SHP77 (cell line): ENCODE measurements at regions not wholly inside any gene's neighbourhood (a gene's known extent, or its start where the extent isn't known, plus 50 kb on each side); places are given as distances from the start of the nearest gene placed in this dataset.
"Not testable (repeated sequence)": the region's sequence is repeated elsewhere in the genome, so short reads cannot be mapped to it uniquely, and the experiment has no call there.

Source experiments
- DNase-seq, 2 experiments: peaks; one replicate each; lab custom pipeline; 2025; lab: John Stamatoyannopoulos, UW

GRCh38 chr17:31798205-31798724, 60.8 kb downstream of the COPRS start:
- DNase-seq = no peak

- not testable (repeated sequence) for DNase-seq
These were observed 63.1 kb downstream of the COPRS start for GRCh38 chr17:31795941-31796340.

GRCh38 chr17:31794111-31794510, 64.9 kb downstream of the COPRS start:
- no peak for DNase-seq

- not testable (repeated sequence) for DNase-seq
These were observed 65.4 kb downstream of the COPRS start for GRCh38 chr17:31793634-31794033.

GRCh38 chr17:31792007-31792585, 66.9 kb downstream of the COPRS start:
- no peak for DNase-seq

GRCh38 chr17:31789707-31790505, 69.1 kb downstream of the COPRS start:
- no peak for DNase-seq

GRCh38 chr17:31788956-31789355, 70.1 kb downstream of the COPRS start:
- no peak for DNase-seq

GRCh38 chr17:31788571-31788946, 70.5 kb downstream of the COPRS start:
- DNase-seq = no peak

GRCh38 chr17:31787857-31788570, 71.0 kb downstream of the COPRS start:
- DNase-seq = no peak

GRCh38 chr17:31786796-31787481, 72.1 kb downstream of the COPRS start:
- no peak for DNase-seq

- no peak for DNase-seq
These were observed 78.6 kb downstream of the COPRS start for GRCh38 chr17:31780483-31780882.

- DNase-seq = no peak
These were observed 80.5 kb downstream of the COPRS start for GRCh38 chr17:31778523-31778922.

GRCh38 chr17:31771328-31771727, 87.7 kb downstream of the COPRS start:
- not testable (repeated sequence) for DNase-seq

GRCh38 chr17:31770501-31770900, 88.5 kb downstream of the COPRS start:
- DNase-seq = not testable (repeated sequence)

GRCh38 chr17:31761836-31762510, 97.1 kb downstream of the COPRS start:
- DNase-seq = not testable (repeated sequence)

GRCh38 chr17:31758646-31759045, 100.4 kb downstream of the COPRS start:
- DNase-seq = no peak

GRCh38 chr17:31757097-31757496, 101.9 kb downstream of the COPRS start:
- DNase-seq = no peak

GRCh38 chr17:31754239-31754945, 104.7 kb downstream of the COPRS start:
- DNase-seq = no peak

- DNase-seq = no peak
These were observed 106.0 kb downstream of the COPRS start for GRCh38 chr17:31753011-31753410.

GRCh38 chr17:31752584-31752983, 106.5 kb downstream of the COPRS start:
- DNase-seq = no peak

- no peak for DNase-seq
These were observed 108.5 kb downstream of the COPRS start for GRCh38 chr17:31750578-31750977.
